GM23338 (cell line): ENCODE measurements at regions not wholly inside any gene's neighbourhood (a gene's known extent, or its start where the extent isn't known, plus 50 kb on each side); places are given as distances from the start of the nearest gene placed in this dataset.

Experiments used
- ATAC-seq: fragments of 200-7000 bp; cut with Tn5 transposase; 3 replicates; pipeline ENCODE4 v1.9.1; 2020
- DNase-seq: peaks from one replicate; pipeline ENCODE4 v3.0.0-alpha.2; 2015; ENCODE audit warnings: low spot score
- H2AFZ ChIP-seq: fragments of 200-600 bp; sonication (generic); 2 replicates; pipeline ENCODE4 v1.8.0; 2016; ENCODE audit warnings: antibody characterized with exemption, mild to moderate bottlenecking, moderate library complexity
- H3F3A ChIP-seq: fragments of 200-600 bp; sonication (generic); replicated peaks from 2 replicates; pipeline ENCODE4 v1.8.0; 2017; ENCODE audit warnings: antibody characterized with exemption, mixed run types, low read depth
- H3K27ac ChIP-seq: fragments of 200-600 bp; sonication (generic); 2 replicates; pipeline ENCODE4 v1.6.1; 2016; ENCODE audit warnings: low read depth
- H3K27me3 ChIP-seq: fragments of 200-600 bp; sonication (generic); 2 replicates; pipeline ENCODE4 v1.8.0; 2016; ENCODE audit warnings: mild to moderate bottlenecking, mixed run types, moderate library complexity; ENCODE audit not compliant: insufficient read depth
- H3K36me3 ChIP-seq: fragments of 200-600 bp; sonication (generic); 2 replicates; pipeline ENCODE4 v1.8.0; 2016; ENCODE audit warnings: mild to moderate bottlenecking; ENCODE audit not compliant: insufficient read depth
- H3K4me1 ChIP-seq: fragments of 200-600 bp; sonication (generic); 2 replicates; pipeline ENCODE4 v1.8.0; 2016; ENCODE audit warnings: mild to moderate bottlenecking, moderate library complexity; ENCODE audit not compliant: insufficient read depth
- H3K4me2 ChIP-seq: fragments of 200-600 bp; sonication (generic); 2 replicates; pipeline ENCODE4 v1.7.1; 2017; ENCODE audit warnings: mixed run types
- H3K4me3 ChIP-seq: fragments of 200-600 bp; sonication (generic); 2 replicates; pipeline ENCODE4 v1.6.1; 2016; ENCODE audit warnings: mixed run types
- H3K79me2 ChIP-seq: fragments of 200-600 bp; sonication (generic); replicated peaks from 2 replicates; pipeline ENCODE4 v1.8.0; 2017; ENCODE audit warnings: mild to moderate bottlenecking; ENCODE audit not compliant: insufficient read depth
- H3K9me2 ChIP-seq: fragments of 200-600 bp; sonication (generic); 2 replicates; pipeline ENCODE4 v1.8.0; 2017; ENCODE audit not compliant: insufficient read depth
- H4K20me1 ChIP-seq: fragments of 200-600 bp; sonication (generic); replicated peaks from 2 replicates; pipeline ENCODE4 v1.8.0; 2017; ENCODE audit warnings: mild to moderate bottlenecking; ENCODE audit not compliant: insufficient read depth
- H3K27ac Mint-ChIP-seq: 2 replicates; pipeline ENCODE4 v1.8.0; 2020; ENCODE audit warnings: inconsistent platforms, mild to moderate bottlenecking, moderate library complexity, mixed read lengths
- H3K27me3 Mint-ChIP-seq: 3 replicates; pipeline ENCODE4 v1.8.0; 2022; ENCODE audit warnings: low read depth, mild to moderate bottlenecking, moderate library complexity, mixed read lengths, inconsistent platforms; ENCODE audit not compliant: insufficient read depth, poor library complexity
- H3K36me3 Mint-ChIP-seq: 3 replicates; pipeline ENCODE4 v1.8.0; 2021; ENCODE audit warnings: low read depth, mild to moderate bottlenecking, inconsistent platforms, moderate library complexity, mixed read lengths
- H3K4me1 Mint-ChIP-seq: 3 replicates; pipeline ENCODE4 v1.8.0; 2020; ENCODE audit warnings: mild to moderate bottlenecking, inconsistent platforms, mixed read lengths
- H3K4me3 Mint-ChIP-seq: 3 replicates; pipeline ENCODE4 v1.8.0; 2021; ENCODE audit warnings: moderate library complexity, mild to moderate bottlenecking, inconsistent platforms, mixed read lengths
- H3K9me3 Mint-ChIP-seq: 3 replicates; pipeline ENCODE4 v1.8.0; 2020; ENCODE audit warnings: moderate library complexity, mild to moderate bottlenecking, inconsistent platforms, mixed read lengths
- CREB1 ChIP-seq: fragments of 250-450 bp; sonication (Bioruptor Pico); IDR thresholded peaks from 2 replicates; pipeline ENCODE4 v1.5.0; 2020; ENCODE audit warnings: low read depth, mild to moderate bottlenecking, moderate library complexity
- EZH2 ChIP-seq: fragments of 200-600 bp; sonication (generic); IDR thresholded peaks from one replicate; pipeline ENCODE4 v1.8.0; 2017; ENCODE audit warnings: antibody characterized with exemption, mild to moderate bottlenecking, low read depth; ENCODE audit not compliant: unreplicated experiment
- EZH2phosphoT487 ChIP-seq: fragments of 200-600 bp; sonication (generic); IDR thresholded peaks from one replicate; pipeline ENCODE4 v1.8.1; 2018; ENCODE audit warnings: antibody characterized with exemption; ENCODE audit not compliant: unreplicated experiment
- JUNB ChIP-seq: IDR thresholded peaks from one replicate; pipeline ENCODE4 v1.6.1; 2016; ENCODE audit warnings: antibody characterized with exemption; ENCODE audit not compliant: unreplicated experiment
- NANOG ChIP-seq: IDR thresholded peaks from 2 replicates; pipeline ENCODE4 v1.6.1; 2016; ENCODE audit warnings: antibody characterized with exemption, borderline replicate concordance
- POLR2AphosphoS5 ChIP-seq: IDR thresholded peaks from 2 replicates; pipeline ENCODE4 v1.6.1; 2016; ENCODE audit warnings: antibody characterized with exemption, low read depth
- STAT1 ChIP-seq: IDR thresholded peaks from one replicate; pipeline ENCODE4 v1.6.1; 2016; ENCODE audit warnings: antibody characterized with exemption; ENCODE audit not compliant: unreplicated experiment
- ZNF331 ChIP-seq: fragments of 250-450 bp; sonication (Bioruptor Pico); IDR thresholded peaks from 2 replicates; pipeline ENCODE4 v1.5.0; 2020; ENCODE audit warnings: low read depth, mild to moderate bottlenecking, moderate library complexity
- ZNF462 ChIP-seq: fragments of 250-450 bp; sonication (Bioruptor Pico); IDR thresholded peaks from 2 replicates; pipeline ENCODE4 v1.5.0; 2020; ENCODE audit warnings: mild to moderate bottlenecking, moderate library complexity
- TF ChIP-seq, protein P1 (sequence below): IDR thresholded peaks from 2 replicates; pipeline ENCODE4 v1.6.1; 2016; ENCODE audit warnings: antibody characterized with exemption
- TF ChIP-seq, protein P2 (sequence below), 2 experiments: fragments of 200-600 bp in 1 of 2; sonication (generic) in 1 of 2; conservative IDR thresholded peaks; 2 replicates each; pipeline versions ENCODE4 v1.5.1 to v1.6.1; 2016 to 2017; ENCODE audit warnings: antibody characterized with exemption in 2 of 2, low read depth in 2 of 2, mild to moderate bottlenecking in 2 of 2, moderate library complexity in 1 of 2
- TF ChIP-seq, protein P3 (sequence below): IDR thresholded peaks from one replicate; pipeline ENCODE4 v1.6.1; 2018; ENCODE audit warnings: antibody characterized with exemption; ENCODE audit not compliant: unreplicated experiment

DNA sequence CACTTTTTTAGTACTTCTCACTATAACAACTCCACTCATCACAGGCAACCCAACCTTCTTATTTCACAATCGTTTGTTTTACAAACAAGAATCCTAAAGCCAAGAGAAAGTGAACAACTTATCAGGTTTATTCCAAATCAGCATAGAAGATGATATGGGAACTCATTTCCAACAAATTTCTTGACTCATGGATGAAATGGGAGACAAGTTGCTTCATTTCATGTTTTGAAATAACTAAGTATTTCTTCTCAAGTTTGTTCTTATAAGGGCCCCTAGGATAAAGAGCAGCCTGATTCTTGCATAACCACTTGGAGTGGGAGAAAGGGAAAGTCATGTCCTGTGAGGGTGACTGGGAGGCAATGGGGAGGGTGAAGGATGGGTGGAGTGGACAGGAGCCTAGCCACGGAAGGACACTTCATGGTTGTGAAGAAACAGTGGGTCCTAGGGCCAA, 168.3 kb downstream of the DUSP6 start:
- H2AFZ ChIP-seq, result no peak overlapping the region
- H3K9me3 Mint-ChIP-seq, result peaks cover 4% of the 10 kb centered on the region; the same call in 2 of the 3 replicates
- H3K27ac ChIP-seq, result no peak overlapping the region
- DNase-seq (no peak), ATAC-seq (no peak)
- H3K36me3 Mint-ChIP-seq, result peaks cover 4% of the 10 kb centered on the region; the same call in 2 of the 3 replicates
- H3K27me3 Mint-ChIP-seq, result no peaks in the 10 kb centered on the region
- H3K9me2 ChIP-seq, result no peaks in the 10 kb centered on the region
- H4K20me1 ChIP-seq, result no peaks in the 10 kb centered on the region
- H3K27me3 ChIP-seq, result no peaks in the 10 kb centered on the region
- TF ChIP-seq NANOG (no peak), EZH2phosphoT487 (no peak), CREB1 (CRISPR knock-in tag) (no peak), ZNF331 (CRISPR knock-in tag) (no peak), STAT1 (no peak), POLR2AphosphoS5 (no peak), ZNF462 (CRISPR knock-in tag) (no peak), EZH2 (no peak), JUNB (no peak)
- TF ChIP-seq, protein P1, sequence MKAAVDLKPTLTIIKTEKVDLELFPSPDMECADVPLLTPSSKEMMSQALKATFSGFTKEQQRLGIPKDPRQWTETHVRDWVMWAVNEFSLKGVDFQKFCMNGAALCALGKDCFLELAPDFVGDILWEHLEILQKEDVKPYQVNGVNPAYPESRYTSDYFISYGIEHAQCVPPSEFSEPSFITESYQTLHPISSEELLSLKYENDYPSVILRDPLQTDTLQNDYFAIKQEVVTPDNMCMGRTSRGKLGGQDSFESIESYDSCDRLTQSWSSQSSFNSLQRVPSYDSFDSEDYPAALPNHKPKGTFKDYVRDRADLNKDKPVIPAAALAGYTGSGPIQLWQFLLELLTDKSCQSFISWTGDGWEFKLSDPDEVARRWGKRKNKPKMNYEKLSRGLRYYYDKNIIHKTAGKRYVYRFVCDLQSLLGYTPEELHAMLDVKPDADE, result no peak
- TF ChIP-seq, protein P2, sequence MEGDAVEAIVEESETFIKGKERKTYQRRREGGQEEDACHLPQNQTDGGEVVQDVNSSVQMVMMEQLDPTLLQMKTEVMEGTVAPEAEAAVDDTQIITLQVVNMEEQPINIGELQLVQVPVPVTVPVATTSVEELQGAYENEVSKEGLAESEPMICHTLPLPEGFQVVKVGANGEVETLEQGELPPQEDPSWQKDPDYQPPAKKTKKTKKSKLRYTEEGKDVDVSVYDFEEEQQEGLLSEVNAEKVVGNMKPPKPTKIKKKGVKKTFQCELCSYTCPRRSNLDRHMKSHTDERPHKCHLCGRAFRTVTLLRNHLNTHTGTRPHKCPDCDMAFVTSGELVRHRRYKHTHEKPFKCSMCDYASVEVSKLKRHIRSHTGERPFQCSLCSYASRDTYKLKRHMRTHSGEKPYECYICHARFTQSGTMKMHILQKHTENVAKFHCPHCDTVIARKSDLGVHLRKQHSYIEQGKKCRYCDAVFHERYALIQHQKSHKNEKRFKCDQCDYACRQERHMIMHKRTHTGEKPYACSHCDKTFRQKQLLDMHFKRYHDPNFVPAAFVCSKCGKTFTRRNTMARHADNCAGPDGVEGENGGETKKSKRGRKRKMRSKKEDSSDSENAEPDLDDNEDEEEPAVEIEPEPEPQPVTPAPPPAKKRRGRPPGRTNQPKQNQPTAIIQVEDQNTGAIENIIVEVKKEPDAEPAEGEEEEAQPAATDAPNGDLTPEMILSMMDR (conservative IDR thresholded peaks at IDR 0.05; ENCODE audit: low read depth in 2 of 2), result no peak
- TF ChIP-seq, protein P3, sequence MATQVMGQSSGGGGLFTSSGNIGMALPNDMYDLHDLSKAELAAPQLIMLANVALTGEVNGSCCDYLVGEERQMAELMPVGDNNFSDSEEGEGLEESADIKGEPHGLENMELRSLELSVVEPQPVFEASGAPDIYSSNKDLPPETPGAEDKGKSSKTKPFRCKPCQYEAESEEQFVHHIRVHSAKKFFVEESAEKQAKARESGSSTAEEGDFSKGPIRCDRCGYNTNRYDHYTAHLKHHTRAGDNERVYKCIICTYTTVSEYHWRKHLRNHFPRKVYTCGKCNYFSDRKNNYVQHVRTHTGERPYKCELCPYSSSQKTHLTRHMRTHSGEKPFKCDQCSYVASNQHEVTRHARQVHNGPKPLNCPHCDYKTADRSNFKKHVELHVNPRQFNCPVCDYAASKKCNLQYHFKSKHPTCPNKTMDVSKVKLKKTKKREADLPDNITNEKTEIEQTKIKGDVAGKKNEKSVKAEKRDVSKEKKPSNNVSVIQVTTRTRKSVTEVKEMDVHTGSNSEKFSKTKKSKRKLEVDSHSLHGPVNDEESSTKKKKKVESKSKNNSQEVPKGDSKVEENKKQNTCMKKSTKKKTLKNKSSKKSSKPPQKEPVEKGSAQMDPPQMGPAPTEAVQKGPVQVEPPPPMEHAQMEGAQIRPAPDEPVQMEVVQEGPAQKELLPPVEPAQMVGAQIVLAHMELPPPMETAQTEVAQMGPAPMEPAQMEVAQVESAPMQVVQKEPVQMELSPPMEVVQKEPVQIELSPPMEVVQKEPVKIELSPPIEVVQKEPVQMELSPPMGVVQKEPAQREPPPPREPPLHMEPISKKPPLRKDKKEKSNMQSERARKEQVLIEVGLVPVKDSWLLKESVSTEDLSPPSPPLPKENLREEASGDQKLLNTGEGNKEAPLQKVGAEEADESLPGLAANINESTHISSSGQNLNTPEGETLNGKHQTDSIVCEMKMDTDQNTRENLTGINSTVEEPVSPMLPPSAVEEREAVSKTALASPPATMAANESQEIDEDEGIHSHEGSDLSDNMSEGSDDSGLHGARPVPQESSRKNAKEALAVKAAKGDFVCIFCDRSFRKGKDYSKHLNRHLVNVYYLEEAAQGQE, result no peak
- no peaks in the 10 kb centered on the region for H3K79me2 ChIP-seq
- no peaks in the 10 kb centered on the region for H3F3A ChIP-seq
- H3K4me3 ChIP-seq, result no peak overlapping the region
- H3K4me1 ChIP-seq, result no peaks in the 10 kb centered on the region
- no peak overlapping the region for H3K4me3 Mint-ChIP-seq
- H3K4me2 ChIP-seq, result no peak overlapping the region
- H3K4me1 Mint-ChIP-seq, result peaks cover 5% of the 10 kb centered on the region; the same call in 2 of the 3 replicates
- no peaks in the 10 kb centered on the region for H3K36me3 ChIP-seq
- H3K27ac Mint-ChIP-seq, result no peak overlapping the region
